H1 (cell line): ENCODE measurements at regions not wholly inside any gene's neighbourhood (a gene's known extent, or its start where the extent isn't known, plus 50 kb on each side); places are given as distances from the start of the nearest gene placed in this dataset.

Source experiments
- ATF2 ChIP-seq: IDR thresholded peaks from 2 replicates; pipeline ENCODE4 v1.6.1; 2012; ENCODE audit warnings: low read length, inconsistent platforms
- CHD2 ChIP-seq: IDR thresholded peaks from 2 replicates; pipeline ENCODE4 v1.6.1; 2012; ENCODE audit warnings: low read length, improper control_type of control experiment
- CHD7 ChIP-seq: fragments of 300-600 bp; sonication (generic); IDR thresholded peaks from 2 replicates; pipeline ENCODE4 v1.7.1; 2012; ENCODE audit warnings: low read length, moderate library complexity, mild to moderate bottlenecking, inconsistent platforms; ENCODE audit not compliant: insufficient replicate concordance
- POLR2A ChIP-seq, 2 experiments: IDR thresholded peaks; 1 replicate in 1 of 2; 2 replicates in 1 of 2; pipeline ENCODE4 v1.6.1; 2011; ENCODE audit warnings: low read depth in 2 of 2, low read length in 2 of 2, mild to moderate bottlenecking in 2 of 2; ENCODE audit errors: control extremely low read depth in 1 of 2
- POLR2AphosphoS5 ChIP-seq: IDR thresholded peaks from 2 replicates; pipeline ENCODE4 v1.6.1; 2011; ENCODE audit warnings: low read depth, low read length
- SIRT6 ChIP-seq: IDR thresholded peaks from one replicate; pipeline ENCODE4 v1.7.1; 2012; ENCODE audit warnings: low read length, inconsistent platforms
- SP4 ChIP-seq: IDR thresholded peaks from 2 replicates; pipeline ENCODE4 v1.6.1; 2012; ENCODE audit warnings: low read length, inconsistent platforms
- TAF7 ChIP-seq: optimal IDR thresholded peaks from 2 replicates; pipeline ENCODE3; 2011; ENCODE audit warnings: low read depth, mild to moderate bottlenecking, inconsistent platforms, low read length, moderate library complexity, borderline replicate concordance

GRCh38 chr10:28930514-28931495 lies 253.5 kb downstream of the BAMBI start (continued):
- TF ChIP-seq CHD7 (no peak), TAF7 (no peak), SIRT6 (no peak), CHD2 (no peak), POLR2AphosphoS5 (no peak), POLR2A (IDR thresholded peaks at IDR 0.05; ENCODE audit: control extremely low read depth in 1 of 2, low read depth in 2 of 2, low read length in 2 of 2) (no peak), ATF2 (no peak), SP4 (no peak)
